Smooth muscle cell (in vitro differentiated cells): ENCODE measurements at regions not wholly inside any gene's neighbourhood (a gene's known extent, or its start where the extent isn't known, plus 50 kb on each side); places are given as distances from the start of the nearest gene placed in this dataset.

Experiments
- DNase-seq: peaks from one replicate; lab custom pipeline; 2025; ENCODE audit not compliant: unreplicated experiment; lab: John Stamatoyannopoulos, UW
- H2AFZ ChIP-seq: fragments of 200-600 bp; sonication (generic); 2 replicates; pipeline ENCODE4 v1.6.0; 2016; ENCODE audit warnings: antibody characterized with exemption, low read depth, mild to moderate bottlenecking
- H3F3A ChIP-seq: fragments of 200-600 bp; sonication (generic); 2 replicates; pipeline ENCODE4 v1.6.0; 2017; ENCODE audit warnings: antibody characterized with exemption, low read depth
- H3K27ac ChIP-seq: fragments of 200-600 bp; sonication (generic); 2 replicates; pipeline ENCODE4 v1.5.1; 2016; ENCODE audit warnings: low read depth, mild to moderate bottlenecking
- H3K27me3 ChIP-seq: fragments of 200-600 bp; sonication (generic); 2 replicates; pipeline ENCODE4 v1.6.1; 2016; ENCODE audit warnings: low read depth, mild to moderate bottlenecking
- H3K36me3 ChIP-seq: fragments of 200-600 bp; sonication (generic); 2 replicates; pipeline ENCODE4 v1.5.1; 2016; ENCODE audit warnings: low read depth
- H3K4me1 ChIP-seq: fragments of 200-600 bp; sonication (generic); 2 replicates; pipeline ENCODE4 v1.5.1; 2016; ENCODE audit warnings: low read depth
- H3K4me2 ChIP-seq: fragments of 200-600 bp; sonication (generic); 2 replicates; pipeline ENCODE4 v1.6.0; 2016; ENCODE audit warnings: mild to moderate bottlenecking
- H3K4me3 ChIP-seq: fragments of 200-600 bp; sonication (generic); 2 replicates; pipeline ENCODE4 v1.5.1; 2016; ENCODE audit warnings: mild to moderate bottlenecking
- H3K79me2 ChIP-seq: fragments of 200-600 bp; sonication (generic); 2 replicates; pipeline ENCODE4 v1.6.0; 2016; ENCODE audit warnings: low read depth, mild to moderate bottlenecking
- H3K9ac ChIP-seq: fragments of 200-600 bp; sonication (generic); 2 replicates; pipeline ENCODE4 v1.6.0; 2016; ENCODE audit warnings: low read depth
- H3K9me3 ChIP-seq: fragments of 200-600 bp; sonication (generic); replicated peaks from 2 replicates; pipeline ENCODE4 v1.5.1; 2016; ENCODE audit warnings: low read depth
- H4K20me1 ChIP-seq: fragments of 200-600 bp; sonication (generic); 2 replicates; pipeline ENCODE4 v1.6.0; 2016; ENCODE audit warnings: low read depth
- WGBS: methylation state at CpG from one replicate; pipeline ENCODE4 v1.1.7; 2016; ENCODE audit warnings: low lambda C conversion rate; 5-methylcytosine and 5-hydroxymethylcytosine counted together
- TF ChIP-seq, protein P1 (sequence below): fragments of 200-600 bp; sonication (generic); IDR thresholded peaks from 2 replicates; pipeline ENCODE4 v1.5.1; 2017; ENCODE audit warnings: borderline replicate concordance, mild to moderate bottlenecking, antibody characterized with exemption; ENCODE audit not compliant: insufficient read depth, poor library complexity, severe bottlenecking

GRCh38 chr1:69459244-69459643 lies 108.5 kb upstream of the LRRC7 start:
- no peaks in the 10 kb centered on the region for H4K20me1 ChIP-seq
- H3K4me2 ChIP-seq, result no peak overlapping the region
- no peak overlapping the region for H3K4me3 ChIP-seq
- H3K4me1 ChIP-seq, result no peaks in the 10 kb centered on the region
- no peak overlapping the region for H2AFZ ChIP-seq
- no peaks in the 10 kb centered on the region for H3K36me3 ChIP-seq
- H3K79me2 ChIP-seq, result no peaks in the 10 kb centered on the region
- no peaks in the 10 kb centered on the region for H3K9me3 ChIP-seq
- H3K27ac ChIP-seq, result no peak overlapping the region
- TF ChIP-seq, protein P1, sequence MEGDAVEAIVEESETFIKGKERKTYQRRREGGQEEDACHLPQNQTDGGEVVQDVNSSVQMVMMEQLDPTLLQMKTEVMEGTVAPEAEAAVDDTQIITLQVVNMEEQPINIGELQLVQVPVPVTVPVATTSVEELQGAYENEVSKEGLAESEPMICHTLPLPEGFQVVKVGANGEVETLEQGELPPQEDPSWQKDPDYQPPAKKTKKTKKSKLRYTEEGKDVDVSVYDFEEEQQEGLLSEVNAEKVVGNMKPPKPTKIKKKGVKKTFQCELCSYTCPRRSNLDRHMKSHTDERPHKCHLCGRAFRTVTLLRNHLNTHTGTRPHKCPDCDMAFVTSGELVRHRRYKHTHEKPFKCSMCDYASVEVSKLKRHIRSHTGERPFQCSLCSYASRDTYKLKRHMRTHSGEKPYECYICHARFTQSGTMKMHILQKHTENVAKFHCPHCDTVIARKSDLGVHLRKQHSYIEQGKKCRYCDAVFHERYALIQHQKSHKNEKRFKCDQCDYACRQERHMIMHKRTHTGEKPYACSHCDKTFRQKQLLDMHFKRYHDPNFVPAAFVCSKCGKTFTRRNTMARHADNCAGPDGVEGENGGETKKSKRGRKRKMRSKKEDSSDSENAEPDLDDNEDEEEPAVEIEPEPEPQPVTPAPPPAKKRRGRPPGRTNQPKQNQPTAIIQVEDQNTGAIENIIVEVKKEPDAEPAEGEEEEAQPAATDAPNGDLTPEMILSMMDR, result no peak
- DNase-seq, result no peak
- H3K9ac ChIP-seq, result no peak overlapping the region
- no peaks in the 10 kb centered on the region for H3K27me3 ChIP-seq
- no peaks in the 10 kb centered on the region for H3F3A ChIP-seq

GRCh38 chr1:69475021-69475420 lies 92.7 kb upstream of the LRRC7 start:
- Histone ChIP-seq H3K79me2 (no peaks in the 10 kb centered on the region), H3K4me2 (no peak overlapping the region), H3K9ac (no peak overlapping the region), H3K4me1 (no peaks in the 10 kb centered on the region), H3K27ac (peak overlapping the region; percentile 31), H3K27me3 (no peaks in the 10 kb centered on the region), H2AFZ (no peak overlapping the region), H4K20me1 (no peaks in the 10 kb centered on the region), H3K4me3 (no peak overlapping the region), H3K9me3 (no peaks in the 10 kb centered on the region), H3F3A (no peaks in the 10 kb centered on the region), H3K36me3 (no peaks in the 10 kb centered on the region)
- 97% methylated on average over 2 of the region's 2 CpGs for WGBS
- no peak for DNase-seq
- TF ChIP-seq, protein P1, result no peak

GRCh38 chr1:69479734-69480133 lies 88.0 kb upstream of the LRRC7 start:
- no peaks in the 10 kb centered on the region for H3K79me2 ChIP-seq
- peaks cover 4% of the 10 kb centered on the region for H3K27me3 ChIP-seq
- no peaks in the 10 kb centered on the region for H3F3A ChIP-seq
- no peak overlapping the region for H2AFZ ChIP-seq
- H4K20me1 ChIP-seq, result no peaks in the 10 kb centered on the region
- TF ChIP-seq, protein P1, result no peak
- H3K9me3 ChIP-seq, result no peaks in the 10 kb centered on the region
- H3K27ac ChIP-seq, result no peak overlapping the region
- 95% methylated on average over 1 of the region's 1 CpG for WGBS
- no peak overlapping the region for H3K4me2 ChIP-seq
- no peaks in the 10 kb centered on the region for H3K36me3 ChIP-seq
- no peak overlapping the region for H3K9ac ChIP-seq
- DNase-seq, result no peak
- H3K4me3 ChIP-seq, result no peak overlapping the region
- H3K4me1 ChIP-seq, result no peaks in the 10 kb centered on the region

GRCh38 chr1:69483246-69483645 lies 84.5 kb upstream of the LRRC7 start:
- no peak for DNase-seq

More at GRCh38 chr1:69483246-69483645, 84.5 kb upstream of the LRRC7 start:
- Histone ChIP-seq H3K4me2 (no peak overlapping the region), H3K27ac (no peak overlapping the region), H3K27me3 (peaks cover 4% of the 10 kb centered on the region), H3K4me3 (no peak overlapping the region), H3K9ac (no peak overlapping the region), H3K9me3 (no peaks in the 10 kb centered on the region), H3F3A (no peaks in the 10 kb centered on the region), H2AFZ (no peak overlapping the region), H4K20me1 (no peaks in the 10 kb centered on the region), H3K4me1 (no peaks in the 10 kb centered on the region), H3K36me3 (no peaks in the 10 kb centered on the region), H3K79me2 (no peaks in the 10 kb centered on the region)
- TF ChIP-seq, protein P1, result no peak
- 86% methylated on average over 2 of the region's 2 CpGs for WGBS
